Upper lobe of right lung (tissue), 1 donor: ENCODE measurements at regions not wholly inside any gene's neighbourhood (a gene's known extent, or its start where the extent isn't known, plus 50 kb on each side); places are given as distances from the start of the nearest gene placed in this dataset.

Experiments
- ATAC-seq: fragments of 200-7000 bp; cut with Tn5 transposase; one replicate; pipeline ENCODE4 v1.9.1; 2020; ENCODE audit warnings: mild to moderate bottlenecking, moderate library complexity
- DNase-seq: peaks from one replicate; pipeline ENCODE4 v3.0.0-alpha.2; 2020
- H3K27ac ChIP-seq: fragments of 200-600 bp; one replicate; pipeline ENCODE4 v1.8.0; 2022
- H3K27me3 ChIP-seq: fragments of 200-600 bp; one replicate; pipeline ENCODE4 v1.8.0; 2022; ENCODE audit warnings: mild to moderate bottlenecking
- H3K36me3 ChIP-seq: fragments of 200-600 bp; one replicate; pipeline ENCODE4 v1.8.0; 2022
- H3K4me1 ChIP-seq: fragments of 200-600 bp; one replicate; pipeline ENCODE4 v1.8.0; 2022
- H3K4me3 ChIP-seq: fragments of 200-600 bp; one replicate; pipeline ENCODE4 v1.8.0; 2022; ENCODE audit warnings: mild to moderate bottlenecking
- H3K9me3 ChIP-seq: fragments of 200-600 bp; one replicate; pipeline ENCODE4 v1.8.0; 2022
- CTCF ChIP-seq: fragments of 200-600 bp; IDR thresholded peaks from one replicate; pipeline ENCODE4 v1.8.0; 2022; ENCODE audit warnings: antibody characterized with exemption
- intact Hi-C: fragments of 100-400 bp; cut with DNase I; formaldehyde crosslinking; loops from one replicate; pipeline ENCODE4 v1.11.0; 2022
- donor health status: DM: no; HTN: yes; CAD: no; lungs with severe emphysema.

GRCh38 chr10:86597306-86597705, 57.0 kb upstream of the OPN4 start:
- TF ChIP-seq CTCF = no peak
- no peaks in the 10 kb centered on the region for H3K9me3 ChIP-seq
- H3K4me1 ChIP-seq = no peaks in the 10 kb centered on the region
- no peak overlapping the region for H3K4me3 ChIP-seq
- intact Hi-C loops = loop anchor here (10.0 kb wide), 1 partner anchor 203 kb away; no protein-coding TSS in a partner anchor
- no peaks in the 10 kb centered on the region for H3K27me3 ChIP-seq
- ATAC-seq (no peak), DNase-seq (no peak)
- H3K36me3 ChIP-seq = no peaks in the 10 kb centered on the region
- H3K27ac ChIP-seq = no peak overlapping the region

GRCh38 chr10:86598151-86598550, 56.2 kb upstream of the OPN4 start:
- TF ChIP-seq CTCF = no peak
- Histone ChIP-seq H3K4me3 (no peak overlapping the region), H3K4me1 (no peaks in the 10 kb centered on the region), H3K27ac (no peak overlapping the region), H3K27me3 (no peaks in the 10 kb centered on the region), H3K9me3 (no peaks in the 10 kb centered on the region), H3K36me3 (no peaks in the 10 kb centered on the region)
- no peak for ATAC-seq
- intact Hi-C loops = loop anchor here (10.0 kb wide), 1 partner anchor 203 kb away; no protein-coding TSS in a partner anchor
- no peak for DNase-seq

- H3K4me1 ChIP-seq = no peaks in the 10 kb centered on the region
- intact Hi-C loops = loop anchor here (10.0 kb wide), 1 partner anchor 204 kb away; no protein-coding TSS in a partner anchor
- no peak overlapping the region for H3K4me3 ChIP-seq
- ATAC-seq (no peak), DNase-seq (no peak)
- no peaks in the 10 kb centered on the region for H3K36me3 ChIP-seq
- no peak for TF ChIP-seq CTCF
- no peak overlapping the region for H3K27ac ChIP-seq
- no peaks in the 10 kb centered on the region for H3K27me3 ChIP-seq
- no peaks in the 10 kb centered on the region for H3K9me3 ChIP-seq
These were observed 55.3 kb upstream of the OPN4 start for GRCh38 chr10:86599041-86599440.

- no peaks in the 10 kb centered on the region for H3K9me3 ChIP-seq
- no peaks in the 10 kb centered on the region for H3K4me1 ChIP-seq
- peak; percentile 66 for ATAC-seq
- H3K36me3 ChIP-seq = no peaks in the 10 kb centered on the region
- no peak overlapping the region for H3K27ac ChIP-seq
- intact Hi-C loops = loop anchor here (10.0 kb wide), 1 partner anchor 205 kb away; no protein-coding TSS in a partner anchor
- no peaks in the 10 kb centered on the region for H3K27me3 ChIP-seq
- H3K4me3 ChIP-seq = no peak overlapping the region
- no peak for TF ChIP-seq CTCF
- DNase-seq = no peak
These were observed 54.6 kb upstream of the OPN4 start for GRCh38 chr10:86599729-86600128.

- no peak overlapping the region for H3K4me3 ChIP-seq
- no peak for TF ChIP-seq CTCF
- no peak for DNase-seq
- ATAC-seq = no peak
- no peaks in the 10 kb centered on the region for H3K36me3 ChIP-seq
- H3K27me3 ChIP-seq = no peaks in the 10 kb centered on the region
- H3K27ac ChIP-seq = no peak overlapping the region
- intact Hi-C loops = no loop called here
- H3K4me1 ChIP-seq = no peaks in the 10 kb centered on the region
- H3K9me3 ChIP-seq = peaks cover 2% of the 10 kb centered on the region
These were observed 54.1 kb upstream of the OPN4 start for GRCh38 chr10:86600296-86600695.

GRCh38 chr10:86601956-86602602, 52.3 kb upstream of the OPN4 start:
- TF ChIP-seq CTCF = no peak
- H3K9me3 ChIP-seq = peaks cover 9% of the 10 kb centered on the region
- H3K4me3 ChIP-seq = no peak overlapping the region
- no peaks in the 10 kb centered on the region for H3K36me3 ChIP-seq
- H3K27ac ChIP-seq = no peak overlapping the region
- intact Hi-C loops = no loop called here
- no peaks in the 10 kb centered on the region for H3K4me1 ChIP-seq
- no peak for DNase-seq
- ATAC-seq = no peak
- H3K27me3 ChIP-seq = no peaks in the 10 kb centered on the region
